ENCODE measurements at regions not wholly inside any gene's neighbourhood (a gene's known extent, or its start where the extent isn't known, plus 50 kb on each side); places are given as distances from the start of the nearest gene placed in this dataset.
"Not testable (repeated sequence)": the region's sequence is repeated elsewhere in the genome, so short reads cannot be mapped to it uniquely, and the experiment has no call there.

GRCh38 chr4:60729194-60729593 lies 470.9 kb upstream of the ADGRL3 start:
- H3K27ac Mint-ChIP-seq, result no peak overlapping the region
- no peak overlapping the region for H3K4me3 Mint-ChIP-seq
- CTCF ChIA-PET, result no interaction called here

GRCh38 chr4:60729764-60730163 lies 470.4 kb upstream of the ADGRL3 start:
- H3K27ac Mint-ChIP-seq; POLR2A ChIA-PET; ATAC-seq (ENCODE audit: low read depth); intact Hi-C loops (cut with micrococcal nuclease); DNase-seq; H3K9me3 Mint-ChIP-seq; H3K4me1 Mint-ChIP-seq; H3K36me3 Mint-ChIP-seq (ENCODE audit: low read depth); H3K27me3 Mint-ChIP-seq; H3K4me3 Mint-ChIP-seq; CTCF ChIA-PET: not testable (repeated sequence)

More at GRCh38 chr4:60729194-60729593, 470.9 kb upstream of the ADGRL3 start:
- Mint-ChIP-seq H3K27me3 (no peaks in the 10 kb centered on the region), H3K9me3 (no peaks in the 10 kb centered on the region), H3K36me3 (ENCODE audit: low read depth) (no peaks in the 10 kb centered on the region), H3K4me1 (no peaks in the 10 kb centered on the region)
- intact Hi-C loops (cut with micrococcal nuclease), result no loop called here
- ATAC-seq (ENCODE audit: low read depth), result no peak
- no peak for DNase-seq
- POLR2A ChIA-PET, result no interaction called here
- TF ChIP-seq CTCF (IDR thresholded peaks at IDR 0.05), result no peak

GRCh38 chr4:60737858-60738257 lies 462.3 kb upstream of the ADGRL3 start:
- intact Hi-C loops (cut with micrococcal nuclease), result no loop called here
- no peak for TF ChIP-seq CTCF (IDR thresholded peaks at IDR 0.05)
- DNase-seq (no peak), ATAC-seq (ENCODE audit: low read depth) (no peak)
- no peaks in the 10 kb centered on the region for H3K4me1 Mint-ChIP-seq
- peaks cover 11% of the 10 kb centered on the region for H3K9me3 Mint-ChIP-seq
- no peak overlapping the region for H3K4me3 Mint-ChIP-seq
- ChIA-PET CTCF (no interaction called here), POLR2A (no interaction called here)
- no peak overlapping the region for H3K27ac Mint-ChIP-seq
- no peaks in the 10 kb centered on the region for H3K36me3 Mint-ChIP-seq (ENCODE audit: low read depth)
- H3K27me3 Mint-ChIP-seq, result no peaks in the 10 kb centered on the region

DNA sequence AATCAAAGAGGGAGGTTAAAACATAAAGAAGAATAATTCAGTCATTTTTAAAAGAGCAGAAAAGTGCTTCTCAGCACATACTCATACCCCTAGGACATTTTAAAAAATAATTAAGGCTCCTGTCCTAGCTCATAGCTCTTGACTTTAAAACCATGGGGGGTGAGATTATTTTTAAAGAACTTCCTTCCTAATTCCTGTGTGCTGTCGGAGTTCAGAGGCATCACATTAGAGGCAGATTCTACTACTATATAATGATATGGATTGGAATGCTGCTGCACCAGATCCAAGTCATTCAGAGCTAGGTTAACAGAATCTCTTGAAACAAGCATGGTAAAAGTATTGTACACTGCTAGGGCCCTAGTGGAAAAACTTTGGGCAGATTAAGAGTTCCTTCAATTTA lies 456.5 kb upstream of the ADGRL3 start:
- TF ChIP-seq CTCF (IDR thresholded peaks at IDR 0.05), result no peak
- ATAC-seq (ENCODE audit: low read depth) (no peak), DNase-seq (no peak)
- Mint-ChIP-seq H3K9me3 (peaks cover 5% of the 10 kb centered on the region), H3K4me3 (no peak overlapping the region), H3K27me3 (no peaks in the 10 kb centered on the region), H3K27ac (no peak overlapping the region), H3K4me1 (no peaks in the 10 kb centered on the region), H3K36me3 (ENCODE audit: low read depth) (no peaks in the 10 kb centered on the region)
- CTCF ChIA-PET, result no interaction called here
- intact Hi-C loops (cut with micrococcal nuclease), result no loop called here
- POLR2A ChIA-PET, result no interaction called here

DNA sequence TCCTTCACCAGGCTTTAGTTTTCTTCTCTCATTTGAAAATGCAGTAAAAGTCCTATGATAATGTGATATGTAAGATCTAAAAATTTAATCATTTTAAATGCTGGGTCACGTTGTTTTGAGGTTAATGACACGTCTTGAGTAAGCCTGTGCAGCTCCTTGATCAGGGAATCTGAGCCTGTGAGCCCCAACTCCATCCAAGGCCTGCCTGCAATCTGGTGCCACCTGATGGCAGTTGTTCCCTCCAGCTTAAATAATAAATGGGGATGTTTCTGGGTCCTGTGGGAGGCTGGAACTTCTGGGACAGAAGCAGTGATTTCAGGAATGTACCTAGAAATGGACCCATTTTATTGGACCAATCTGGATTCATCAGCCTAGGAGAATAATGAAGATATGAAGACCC lies 455.4 kb upstream of the ADGRL3 start:
- Mint-ChIP-seq H3K36me3 (ENCODE audit: low read depth) (no peaks in the 10 kb centered on the region), H3K4me1 (no peaks in the 10 kb centered on the region), H3K4me3 (no peak overlapping the region), H3K27ac (no peak overlapping the region), H3K27me3 (no peaks in the 10 kb centered on the region), H3K9me3 (peaks cover 7% of the 10 kb centered on the region)
- no peak for ATAC-seq (ENCODE audit: low read depth)
- ChIA-PET POLR2A (no interaction called here), CTCF (no interaction called here)
- TF ChIP-seq CTCF (IDR thresholded peaks at IDR 0.05), result no peak
- intact Hi-C loops (cut with micrococcal nuclease), result no loop called here
- no peak for DNase-seq

DNA sequence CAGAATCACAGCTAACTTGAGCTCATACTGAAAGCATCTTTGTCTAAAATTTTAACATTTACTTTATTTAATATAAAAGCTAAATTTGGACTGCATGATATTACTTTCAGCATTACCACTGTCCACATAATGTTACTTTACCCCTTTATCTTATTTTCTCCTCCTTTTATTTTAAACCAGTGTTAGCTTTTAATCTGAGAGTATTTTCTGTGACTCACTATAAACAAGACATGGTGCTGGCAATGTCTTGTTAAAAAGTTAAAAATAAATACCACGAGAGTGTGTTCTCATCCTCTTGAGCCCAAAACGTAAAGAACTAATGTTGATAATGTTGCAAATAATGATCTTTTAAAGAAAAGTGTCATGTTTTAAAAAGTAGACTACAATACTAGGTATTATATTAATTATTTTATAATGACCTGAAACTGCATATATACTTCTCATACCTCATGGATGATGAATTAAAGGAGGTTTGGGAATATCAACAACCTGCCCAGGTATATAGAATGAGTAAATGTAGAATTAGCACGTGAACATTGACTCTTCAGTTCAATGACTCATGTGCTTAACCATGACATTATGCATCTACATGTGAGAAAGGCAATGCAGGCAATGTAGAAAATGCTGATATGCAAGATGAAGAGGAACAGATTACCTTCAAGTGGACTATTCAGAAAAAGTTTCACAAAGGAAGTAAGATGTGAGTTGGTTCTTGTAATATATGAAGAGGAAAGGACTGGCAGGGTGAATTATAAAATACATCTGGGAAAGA lies 454.1 kb upstream of the ADGRL3 start:
- DNase-seq, result no peak
- TF ChIP-seq CTCF (IDR thresholded peaks at IDR 0.05), result no peak
- no peaks in the 10 kb centered on the region for H3K27me3 Mint-ChIP-seq
- H3K4me3 Mint-ChIP-seq, result no peak overlapping the region
- H3K27ac Mint-ChIP-seq, result no peak overlapping the region
- no peak for ATAC-seq (ENCODE audit: low read depth)
- H3K4me1 Mint-ChIP-seq, result no peaks in the 10 kb centered on the region
- ChIA-PET POLR2A (no interaction called here), CTCF (no interaction called here)
- peaks cover 7% of the 10 kb centered on the region for H3K9me3 Mint-ChIP-seq
- intact Hi-C loops (cut with micrococcal nuclease), result no loop called here
- H3K36me3 Mint-ChIP-seq (ENCODE audit: low read depth), result no peaks in the 10 kb centered on the region
